Hematopoietic multipotent progenitor cell treated with erythropoietin and hydrocortisone succinate and interleukin-3 and kit ligand, for 6 days (in vitro differentiated cells): ENCODE measurements at regions not wholly inside any gene's neighbourhood (a gene's known extent, or its start where the extent isn't known, plus 50 kb on each side); places are given as distances from the start of the nearest gene placed in this dataset.
"Not testable (repeated sequence)": the region's sequence is repeated elsewhere in the genome, so short reads cannot be mapped to it uniquely, and the experiment has no call there.

Source experiments
- DNase-seq: peaks from one replicate; pipeline ENCODE4 v3.0.0-alpha.2; 2015

- DNase-seq: no peak
Measured at GRCh38 chr5:57774439-57774838, 291.8 kb upstream of the ACTBL2 start.

GRCh38 chr5:57772512-57772911, 289.9 kb upstream of the ACTBL2 start:
- DNase-seq: peak; percentile 71

- DNase-seq: peak; percentile 7
Measured at GRCh38 chr5:57770039-57770438, 287.4 kb upstream of the ACTBL2 start.

- no peak for DNase-seq
Measured at GRCh38 chr5:57768745-57769144, 286.1 kb upstream of the ACTBL2 start.

GRCh38 chr5:57764479-57765089, 282.0 kb upstream of the ACTBL2 start:
- no peak for DNase-seq

- no peak for DNase-seq
Measured at GRCh38 chr5:57761513-57761912, 278.9 kb upstream of the ACTBL2 start.

GRCh38 chr5:57754616-57755015, 272.0 kb upstream of the ACTBL2 start:
- DNase-seq: no peak

GRCh38 chr5:57753446-57753845, 270.8 kb upstream of the ACTBL2 start:
- no peak for DNase-seq

- DNase-seq: no peak
Measured at GRCh38 chr5:57751710-57752109, 269.1 kb upstream of the ACTBL2 start.

- DNase-seq: no peak
Measured at GRCh38 chr5:57750891-57751290, 268.3 kb upstream of the ACTBL2 start.

- no peak for DNase-seq
Measured at GRCh38 chr5:57750282-57750681, 267.7 kb upstream of the ACTBL2 start.

- no peak for DNase-seq
Measured at GRCh38 chr5:57749396-57749795, 266.8 kb upstream of the ACTBL2 start.

GRCh38 chr5:57745700-57746651, 263.4 kb upstream of the ACTBL2 start:
- DNase-seq: no peak

GRCh38 chr5:57745029-57745428, 262.4 kb upstream of the ACTBL2 start:
- DNase-seq: no peak

- DNase-seq: no peak
Measured at GRCh38 chr5:57741336-57741735, 258.7 kb upstream of the ACTBL2 start.

GRCh38 chr5:57738787-57739186, 256.2 kb upstream of the ACTBL2 start:
- no peak for DNase-seq

GRCh38 chr5:57738301-57738700, 255.7 kb upstream of the ACTBL2 start:
- DNase-seq: no peak

- no peak for DNase-seq
Measured at GRCh38 chr5:57736716-57737115, 254.1 kb upstream of the ACTBL2 start.

GRCh38 chr5:57735279-57736153, 252.9 kb upstream of the ACTBL2 start:
- DNase-seq: not testable (repeated sequence)

GRCh38 chr5:57734296-57734695, 251.7 kb upstream of the ACTBL2 start:
- no peak for DNase-seq

GRCh38 chr5:57727591-57727990, 245.0 kb upstream of the ACTBL2 start:
- DNase-seq: no peak

- DNase-seq: peak; percentile 4
Measured at GRCh38 chr5:57725658-57726504, 243.3 kb upstream of the ACTBL2 start.
